ENCODE measurements at regions not wholly inside any gene's neighbourhood (a gene's known extent, or its start where the extent isn't known, plus 50 kb on each side); places are given as distances from the start of the nearest gene placed in this dataset.

DNA sequence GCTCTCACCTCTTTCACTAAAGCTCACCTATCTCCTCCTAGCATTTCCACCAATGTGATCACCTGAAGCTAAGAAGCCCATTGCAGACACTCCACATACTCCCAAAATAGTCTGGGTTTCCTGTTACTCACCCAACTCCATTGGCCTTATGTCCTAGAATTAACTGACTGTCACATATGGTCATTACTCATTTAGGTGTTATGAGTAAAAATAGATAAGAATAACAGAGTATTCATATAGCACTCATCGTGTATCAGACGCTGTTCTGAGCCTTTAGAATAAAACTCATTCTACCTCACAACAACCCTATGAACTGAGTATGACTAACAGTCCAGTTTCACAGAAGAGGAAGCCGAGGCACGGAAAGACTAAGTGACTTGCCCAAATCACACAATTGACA, 174.2 kb upstream of the NPVF start:
- DNase-seq (ENCODE audit: low spot score) (no peak), ATAC-seq (ENCODE audit: low FRiP score) (no peak)
- TF ChIP-seq, protein P1, sequence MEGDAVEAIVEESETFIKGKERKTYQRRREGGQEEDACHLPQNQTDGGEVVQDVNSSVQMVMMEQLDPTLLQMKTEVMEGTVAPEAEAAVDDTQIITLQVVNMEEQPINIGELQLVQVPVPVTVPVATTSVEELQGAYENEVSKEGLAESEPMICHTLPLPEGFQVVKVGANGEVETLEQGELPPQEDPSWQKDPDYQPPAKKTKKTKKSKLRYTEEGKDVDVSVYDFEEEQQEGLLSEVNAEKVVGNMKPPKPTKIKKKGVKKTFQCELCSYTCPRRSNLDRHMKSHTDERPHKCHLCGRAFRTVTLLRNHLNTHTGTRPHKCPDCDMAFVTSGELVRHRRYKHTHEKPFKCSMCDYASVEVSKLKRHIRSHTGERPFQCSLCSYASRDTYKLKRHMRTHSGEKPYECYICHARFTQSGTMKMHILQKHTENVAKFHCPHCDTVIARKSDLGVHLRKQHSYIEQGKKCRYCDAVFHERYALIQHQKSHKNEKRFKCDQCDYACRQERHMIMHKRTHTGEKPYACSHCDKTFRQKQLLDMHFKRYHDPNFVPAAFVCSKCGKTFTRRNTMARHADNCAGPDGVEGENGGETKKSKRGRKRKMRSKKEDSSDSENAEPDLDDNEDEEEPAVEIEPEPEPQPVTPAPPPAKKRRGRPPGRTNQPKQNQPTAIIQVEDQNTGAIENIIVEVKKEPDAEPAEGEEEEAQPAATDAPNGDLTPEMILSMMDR (IDR thresholded peaks at IDR 0.05), result no peak

DNA sequence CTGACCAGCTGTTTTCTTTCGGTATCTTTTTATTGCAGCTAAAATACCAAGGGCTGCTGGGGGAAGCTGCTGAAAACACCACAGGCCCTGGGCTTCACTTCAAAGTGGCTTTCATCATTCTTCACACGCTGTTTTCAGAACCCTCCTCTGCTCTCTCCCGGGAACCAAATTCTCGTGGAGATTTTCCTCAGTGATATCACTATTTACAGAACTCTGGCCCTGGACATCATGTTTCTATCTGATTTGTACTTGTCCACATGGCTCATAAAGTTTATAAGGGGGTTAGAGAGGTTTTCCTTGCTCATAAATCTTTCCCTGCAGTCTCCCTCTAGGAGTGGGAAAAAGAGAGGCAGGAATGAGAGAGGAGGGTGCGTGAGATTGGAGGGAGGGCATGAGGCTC, 177.4 kb upstream of the NPVF start:
- ATAC-seq (ENCODE audit: low FRiP score) (no peak), DNase-seq (ENCODE audit: low spot score) (no peak)
- TF ChIP-seq, protein P1 (IDR thresholded peaks at IDR 0.05), result no peak

DNA sequence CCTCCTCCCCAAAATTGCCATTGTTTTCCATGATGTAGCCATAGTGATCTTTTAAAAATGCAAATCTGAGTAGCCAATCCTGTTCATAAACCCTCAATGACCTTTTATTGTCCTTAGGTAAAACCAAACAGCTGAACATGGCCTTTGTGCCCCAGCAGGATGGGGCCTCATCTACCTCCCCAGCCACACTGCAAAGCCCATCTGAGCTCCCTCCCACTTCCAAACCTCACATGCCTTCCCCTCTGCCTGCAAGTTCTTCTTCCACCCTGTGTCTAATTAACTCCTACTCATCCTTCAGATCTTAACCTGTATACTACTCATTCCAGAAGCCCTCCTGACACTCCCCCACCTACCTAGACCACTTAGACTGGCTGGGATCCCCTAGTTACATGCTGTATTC, 178.8 kb upstream of the NPVF start:
- ATAC-seq (ENCODE audit: low FRiP score) (no peak), DNase-seq (ENCODE audit: low spot score) (no peak)
- TF ChIP-seq, protein P1 (IDR thresholded peaks at IDR 0.05), result no peak

DNA sequence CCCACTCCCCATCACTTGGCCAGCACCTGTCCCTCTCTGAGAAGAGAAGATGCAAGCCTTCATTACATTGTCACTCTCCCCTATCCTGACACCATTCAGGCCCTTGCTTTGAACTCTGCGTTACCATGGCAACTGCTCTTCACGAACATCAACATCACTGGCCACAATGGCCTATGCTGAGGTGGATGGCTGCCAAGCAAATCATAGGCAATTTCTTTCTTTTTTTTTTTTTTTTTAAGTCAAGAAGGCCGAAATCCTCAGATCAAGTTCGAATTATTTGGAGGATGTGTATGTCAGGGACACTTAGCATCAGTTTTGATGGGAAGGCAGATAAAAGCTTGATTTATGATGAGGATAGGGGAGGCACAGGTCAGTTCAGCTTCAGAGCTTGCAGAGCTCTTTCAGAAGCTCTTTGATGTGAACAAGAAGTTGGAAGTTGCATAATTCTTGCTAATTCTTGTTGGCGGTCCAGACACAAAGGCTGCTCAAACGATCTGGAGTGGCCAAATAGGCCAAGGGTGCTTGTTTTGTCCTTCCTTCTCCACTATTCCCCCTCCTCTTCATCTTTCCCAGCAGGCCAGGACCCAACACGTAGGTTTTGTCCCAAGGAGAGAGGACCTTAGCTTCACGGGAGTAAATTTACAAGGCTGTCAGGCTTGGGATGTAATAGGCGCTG, 179.9 kb upstream of the NPVF start:
- no peak for DNase-seq (ENCODE audit: low spot score)
- TF ChIP-seq, protein P1 (IDR thresholded peaks at IDR 0.05), result no peak
- ATAC-seq (ENCODE audit: low FRiP score), result no peak

DNA sequence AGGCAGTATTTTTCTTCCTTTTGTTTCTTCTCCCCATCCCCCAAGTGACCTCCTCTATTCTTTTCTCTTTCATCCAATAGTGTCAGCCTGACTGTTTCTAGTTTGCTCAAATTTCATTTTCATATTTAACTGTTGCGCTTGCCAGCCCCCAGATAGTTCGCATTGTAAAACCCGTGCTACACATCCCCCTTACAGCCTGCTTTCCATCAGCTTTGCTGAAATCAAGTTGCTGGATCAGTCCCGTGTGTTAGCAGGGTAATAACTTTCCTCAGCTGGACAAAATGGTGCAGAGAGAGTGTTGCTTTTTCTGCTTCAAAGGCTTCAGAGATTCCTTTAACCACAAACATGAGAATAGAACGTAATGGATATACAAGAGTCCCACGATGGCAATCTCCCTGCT, 180.6 kb upstream of the NPVF start:
- TF ChIP-seq, protein P1 (IDR thresholded peaks at IDR 0.05), result no peak
- DNase-seq (ENCODE audit: low spot score) (no peak), ATAC-seq (ENCODE audit: low FRiP score) (no peak)

DNA sequence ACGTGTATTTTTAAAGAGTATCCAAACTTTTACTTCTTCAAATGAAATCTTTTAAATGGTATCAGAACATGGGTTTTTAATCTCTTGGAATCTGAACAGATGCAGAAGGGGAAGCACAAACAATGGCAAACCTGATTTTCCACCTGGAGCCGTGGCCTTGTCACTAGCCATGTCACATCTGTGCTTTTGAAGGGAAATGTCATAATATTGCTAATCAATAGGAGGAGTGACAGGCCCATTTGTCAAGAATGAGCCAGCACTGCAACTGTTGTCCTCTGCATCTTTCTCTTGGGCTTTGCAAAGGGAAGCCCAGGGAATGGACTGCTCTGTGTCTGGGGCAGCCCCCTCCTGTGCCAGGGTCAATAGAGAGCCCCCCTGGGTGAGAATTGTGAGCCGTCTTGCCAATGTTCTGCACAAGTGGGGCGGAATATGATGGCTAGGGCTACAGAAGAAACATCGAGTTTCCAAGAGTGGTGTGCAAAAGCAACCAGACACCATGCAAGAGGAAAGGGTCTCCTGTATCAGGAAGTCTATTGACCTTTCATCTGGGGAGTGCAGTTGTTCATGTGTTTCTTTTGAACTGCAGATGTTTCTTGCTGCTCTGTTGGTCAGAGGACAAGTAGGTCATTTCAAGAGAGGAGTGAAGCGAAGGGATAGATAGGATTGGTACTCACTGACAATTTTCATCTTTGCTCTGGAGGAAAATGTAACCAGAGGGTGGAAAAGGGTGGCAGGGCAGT, 181.8 kb upstream of the NPVF start:
- DNase-seq (ENCODE audit: low spot score) (no peak), ATAC-seq (ENCODE audit: low FRiP score) (no peak)
- TF ChIP-seq, protein P1 (IDR thresholded peaks at IDR 0.05), result no peak

DNA sequence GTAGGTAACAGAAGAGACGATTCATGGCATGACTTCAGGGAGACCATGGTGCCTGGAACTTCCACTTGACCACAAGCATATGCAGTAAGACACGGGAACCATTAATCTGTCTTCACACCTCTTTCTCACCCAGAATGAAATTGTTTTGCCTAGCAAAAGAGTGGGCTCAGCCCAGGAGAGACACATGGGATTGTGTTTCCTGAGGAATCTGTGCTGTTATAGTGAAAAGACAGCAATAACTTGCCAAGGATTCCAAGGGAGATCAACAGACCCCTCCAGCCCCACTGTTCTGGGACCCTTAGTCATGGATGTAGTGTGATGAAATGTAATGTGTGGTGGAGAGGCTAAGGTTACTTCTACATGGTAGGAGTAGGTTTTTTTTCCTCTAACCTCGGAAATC, 192.5 kb upstream of the NPVF start:
- no peak for DNase-seq (ENCODE audit: low spot score)
- ATAC-seq (ENCODE audit: low FRiP score), result no peak

More for the DNA sequence above, 192.5 kb upstream of the NPVF start:
- TF ChIP-seq, protein P1 (IDR thresholded peaks at IDR 0.05), result no peak
